Stimulated activated naive B cell treated with anti-CD40 and anti-IgM and Interleukin-4, amounts not matched to agents 10 μg/mL and 1 μg/mL and 100 μg/mL, for 72 hours (primary cell): ENCODE measurements at regions not wholly inside any gene's neighbourhood (a gene's known extent, or its start where the extent isn't known, plus 50 kb on each side); places are given as distances from the start of the nearest gene placed in this dataset.

Experiments
- ATAC-seq, 2 donors: fragments of 150-1000 bp; cut with Tn5 transposase; replicated peaks; 2 replicates each; pipeline ENCODE4 v1.10.0; 2021; ENCODE audit warnings: moderate library complexity in 1 of 2
- DNase-seq: peaks from one replicate; pipeline ENCODE4 v3.0.0; 2021
- H3K27ac Mint-ChIP-seq: one replicate; pipeline ENCODE4 v1.8.0; 2022; ENCODE audit warnings: mild to moderate bottlenecking, mixed read lengths
- H3K27me3 Mint-ChIP-seq, 2 donors: one replicate each; pipeline ENCODE4 v1.8.0; 2022; ENCODE audit warnings: mixed read lengths in 2 of 2
- H3K36me3 Mint-ChIP-seq, 2 donors: one replicate each; pipeline ENCODE4 v1.8.0; 2022; ENCODE audit warnings: mixed read lengths in 2 of 2, mild to moderate bottlenecking in 1 of 2
- H3K4me1 Mint-ChIP-seq, 2 donors: one replicate each; pipeline ENCODE4 v1.8.0; 2022; ENCODE audit warnings: mixed read lengths in 2 of 2, mild to moderate bottlenecking in 1 of 2
- H3K4me3 Mint-ChIP-seq, 2 donors: one replicate each; pipeline ENCODE4 v1.8.0; 2022; ENCODE audit warnings: mild to moderate bottlenecking in 2 of 2, mixed read lengths in 2 of 2, moderate library complexity in 1 of 2
- H3K9me3 Mint-ChIP-seq, 2 donors: one replicate each; pipeline ENCODE4 v1.8.0; 2022; ENCODE audit warnings: mixed read lengths in 2 of 2, mild to moderate bottlenecking in 1 of 2

- no peaks in the 10 kb centered on the region for H3K4me1 Mint-ChIP-seq
- DNase-seq (no peak), ATAC-seq (no peak)
- peaks cover 0 to 6% of the 10 kb centered on the region in 2 donors for H3K9me3 Mint-ChIP-seq
- no peaks in the 10 kb centered on the region for H3K36me3 Mint-ChIP-seq
- no peak overlapping the region for H3K4me3 Mint-ChIP-seq
- peaks cover 20 to 28% of the 10 kb centered on the region in 2 donors for H3K27me3 Mint-ChIP-seq
- H3K27ac Mint-ChIP-seq: no peak overlapping the region
These were observed 315.7 kb downstream of the HNRNPD start for GRCh38 chr4:82057990-82058544.

- H3K4me1 Mint-ChIP-seq: no peaks in the 10 kb centered on the region
- peaks cover 0 to 6% of the 10 kb centered on the region in 2 donors for H3K9me3 Mint-ChIP-seq
- H3K4me3 Mint-ChIP-seq: no peak overlapping the region
- peaks cover 31 to 53% of the 10 kb centered on the region in 2 donors for H3K27me3 Mint-ChIP-seq
- H3K27ac Mint-ChIP-seq: no peak overlapping the region
- H3K36me3 Mint-ChIP-seq: no peaks in the 10 kb centered on the region
- ATAC-seq (no peak), DNase-seq (no peak)
These were observed 318.6 kb downstream of the HNRNPD start for GRCh38 chr4:82055156-82055555.

- Mint-ChIP-seq H3K27me3 (peaks cover 31 to 50% of the 10 kb centered on the region in 2 donors), H3K36me3 (no peaks in the 10 kb centered on the region), H3K9me3 (peaks cover 0 to 6% of the 10 kb centered on the region in 2 donors), H3K27ac (no peak overlapping the region), H3K4me1 (no peaks in the 10 kb centered on the region), H3K4me3 (no peak overlapping the region)
- DNase-seq (no peak), ATAC-seq (no peak)
These were observed 320.4 kb downstream of the HNRNPD start for GRCh38 chr4:82053396-82053795.

GRCh38 chr4:82050796-82051195 is 323.0 kb downstream of the HNRNPD start:
- no peak for ATAC-seq
- H3K36me3 Mint-ChIP-seq: no peaks in the 10 kb centered on the region

GRCh38 chr4:82049294-82049693 is 324.5 kb downstream of the HNRNPD start:
- Mint-ChIP-seq H3K9me3 (no peaks in the 10 kb centered on the region), H3K4me3 (no peak overlapping the region), H3K36me3 (no peaks in the 10 kb centered on the region), H3K27me3 (peaks cover 34 to 67% of the 10 kb centered on the region in 2 donors), H3K27ac (no peak overlapping the region), H3K4me1 (no peaks in the 10 kb centered on the region)
- DNase-seq: no peak
- ATAC-seq: no peak

More at GRCh38 chr4:82050796-82051195, 323.0 kb downstream of the HNRNPD start:
- Mint-ChIP-seq H3K27ac (no peak overlapping the region), H3K27me3 (peaks cover 35 to 61% of the 10 kb centered on the region in 2 donors), H3K4me3 (no peak overlapping the region), H3K4me1 (no peaks in the 10 kb centered on the region), H3K9me3 (peaks cover 0 to 3% of the 10 kb centered on the region in 2 donors)
- DNase-seq: no peak

GRCh38 chr4:82047731-82048130 is 326.1 kb downstream of the HNRNPD start:
- no peak overlapping the region for H3K27ac Mint-ChIP-seq
- H3K36me3 Mint-ChIP-seq: no peaks in the 10 kb centered on the region
- ATAC-seq: no peak
- no peaks in the 10 kb centered on the region for H3K4me1 Mint-ChIP-seq
- DNase-seq: no peak
- H3K4me3 Mint-ChIP-seq: no peak overlapping the region
- peaks cover 44 to 72% of the 10 kb centered on the region in 2 donors for H3K27me3 Mint-ChIP-seq
- H3K9me3 Mint-ChIP-seq: no peaks in the 10 kb centered on the region

- peaks cover 0 to 2% of the 10 kb centered on the region in 2 donors for H3K4me1 Mint-ChIP-seq
- no peaks in the 10 kb centered on the region for H3K36me3 Mint-ChIP-seq
- DNase-seq: no peak
- H3K27ac Mint-ChIP-seq: no peak overlapping the region
- peaks cover 47 to 74% of the 10 kb centered on the region in 2 donors for H3K27me3 Mint-ChIP-seq
- no peak overlapping the region for H3K4me3 Mint-ChIP-seq
- no peak for ATAC-seq
- H3K9me3 Mint-ChIP-seq: no peaks in the 10 kb centered on the region
These were observed 327.0 kb downstream of the HNRNPD start for GRCh38 chr4:82046796-82047195.

GRCh38 chr4:82045267-82045666 is 328.5 kb downstream of the HNRNPD start:
- H3K4me1 Mint-ChIP-seq: peaks cover 0 to 2% of the 10 kb centered on the region in 2 donors
- peaks cover 42 to 72% of the 10 kb centered on the region in 2 donors for H3K27me3 Mint-ChIP-seq
- H3K36me3 Mint-ChIP-seq: no peaks in the 10 kb centered on the region
- ATAC-seq: no peak
- no peak for DNase-seq
- H3K9me3 Mint-ChIP-seq: no peaks in the 10 kb centered on the region
- peak overlapping the region in 1 of 2 donors; percentile 22 for H3K4me3 Mint-ChIP-seq
- H3K27ac Mint-ChIP-seq: no peak overlapping the region

GRCh38 chr4:82044141-82044993 is 329.4 kb downstream of the HNRNPD start:
- DNase-seq: no peak
- peaks cover 42 to 69% of the 10 kb centered on the region in 2 donors for H3K27me3 Mint-ChIP-seq

GRCh38 chr4:82043809-82044137 is 330.0 kb downstream of the HNRNPD start:
- DNase-seq (no peak), ATAC-seq (no peak)
- Mint-ChIP-seq H3K4me1 (peaks cover 0 to 2% of the 10 kb centered on the region in 2 donors), H3K9me3 (no peaks in the 10 kb centered on the region), H3K4me3 (peak overlapping the region in 1 of 2 donors; percentile 65), H3K36me3 (no peaks in the 10 kb centered on the region), H3K27me3 (peaks cover 46 to 74% of the 10 kb centered on the region in 2 donors), H3K27ac (no peak overlapping the region)

More at GRCh38 chr4:82044141-82044993, 329.4 kb downstream of the HNRNPD start:
- H3K27ac Mint-ChIP-seq: no peak overlapping the region
- H3K4me1 Mint-ChIP-seq: peaks cover 0 to 2% of the 10 kb centered on the region in 2 donors
- ATAC-seq: peak; percentile 63 to 66
- no peaks in the 10 kb centered on the region for H3K9me3 Mint-ChIP-seq
- H3K4me3 Mint-ChIP-seq: peak overlapping the region; percentile 25 to 73
- no peaks in the 10 kb centered on the region for H3K36me3 Mint-ChIP-seq

- ATAC-seq (no peak), DNase-seq (no peak)
- H3K9me3 Mint-ChIP-seq: no peaks in the 10 kb centered on the region
- H3K4me1 Mint-ChIP-seq: peaks cover 0 to 2% of the 10 kb centered on the region in 2 donors
- H3K27ac Mint-ChIP-seq: no peak overlapping the region
- H3K27me3 Mint-ChIP-seq: peaks cover 51 to 79% of the 10 kb centered on the region in 2 donors
- no peaks in the 10 kb centered on the region for H3K36me3 Mint-ChIP-seq
- peak overlapping the region; percentile 44 to 65 for H3K4me3 Mint-ChIP-seq
These were observed 330.5 kb downstream of the HNRNPD start for GRCh38 chr4:82043081-82043808.

GRCh38 chr4:82042042-82042441 is 331.7 kb downstream of the HNRNPD start:
- Mint-ChIP-seq H3K27ac (no peak overlapping the region), H3K9me3 (no peaks in the 10 kb centered on the region), H3K4me3 (no peak overlapping the region), H3K4me1 (peaks cover 0 to 2% of the 10 kb centered on the region in 2 donors), H3K36me3 (no peaks in the 10 kb centered on the region), H3K27me3 (peaks cover 53 to 70% of the 10 kb centered on the region in 2 donors)
- DNase-seq: no peak
- peak; percentile 62 to 71 for ATAC-seq

- Mint-ChIP-seq H3K36me3 (no peaks in the 10 kb centered on the region), H3K4me3 (no peak overlapping the region), H3K27me3 (peaks cover 45 to 66% of the 10 kb centered on the region in 2 donors), H3K27ac (no peak overlapping the region), H3K9me3 (no peaks in the 10 kb centered on the region), H3K4me1 (peaks cover 0 to 2% of the 10 kb centered on the region in 2 donors)
- DNase-seq: no peak
- no peak for ATAC-seq
These were observed 334.9 kb downstream of the HNRNPD start for GRCh38 chr4:82038936-82039335.

GRCh38 chr4:82036181-82036580 is 337.6 kb downstream of the HNRNPD start:
- Mint-ChIP-seq H3K27ac (no peak overlapping the region), H3K36me3 (no peaks in the 10 kb centered on the region), H3K27me3 (peaks cover 42 to 53% of the 10 kb centered on the region in 2 donors), H3K4me1 (no peaks in the 10 kb centered on the region), H3K9me3 (no peaks in the 10 kb centered on the region), H3K4me3 (no peak overlapping the region)
- ATAC-seq (no peak), DNase-seq (no peak)
